ENCODE measurements at regions not wholly inside any gene's neighbourhood (a gene's known extent, or its start where the extent isn't known, plus 50 kb on each side); places are given as distances from the start of the nearest gene placed in this dataset.
"Not testable (repeated sequence)": the region's sequence is repeated elsewhere in the genome, so short reads cannot be mapped to it uniquely, and the experiment has no call there.

DNA sequence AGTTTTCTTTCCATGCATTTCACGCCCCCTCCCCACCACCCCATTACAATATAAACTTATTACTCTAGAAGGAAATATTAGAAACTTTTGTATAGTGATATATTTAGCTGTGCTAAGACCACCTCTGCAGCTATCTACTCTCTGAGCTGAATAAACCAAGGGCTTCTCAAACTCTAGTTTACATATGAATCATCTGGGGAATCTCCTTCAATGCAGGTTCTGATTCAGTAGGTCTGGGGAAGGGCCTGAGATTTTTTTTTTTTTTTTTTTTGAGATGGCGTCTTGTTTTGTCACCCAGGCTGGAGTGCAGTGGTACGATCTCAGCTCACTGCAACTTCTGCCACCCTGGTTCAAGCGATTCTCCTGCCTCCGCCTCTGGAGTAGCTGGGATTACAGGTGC, 67.6 kb upstream of the PRKG1 start:
- TF ChIP-seq, protein P1, sequence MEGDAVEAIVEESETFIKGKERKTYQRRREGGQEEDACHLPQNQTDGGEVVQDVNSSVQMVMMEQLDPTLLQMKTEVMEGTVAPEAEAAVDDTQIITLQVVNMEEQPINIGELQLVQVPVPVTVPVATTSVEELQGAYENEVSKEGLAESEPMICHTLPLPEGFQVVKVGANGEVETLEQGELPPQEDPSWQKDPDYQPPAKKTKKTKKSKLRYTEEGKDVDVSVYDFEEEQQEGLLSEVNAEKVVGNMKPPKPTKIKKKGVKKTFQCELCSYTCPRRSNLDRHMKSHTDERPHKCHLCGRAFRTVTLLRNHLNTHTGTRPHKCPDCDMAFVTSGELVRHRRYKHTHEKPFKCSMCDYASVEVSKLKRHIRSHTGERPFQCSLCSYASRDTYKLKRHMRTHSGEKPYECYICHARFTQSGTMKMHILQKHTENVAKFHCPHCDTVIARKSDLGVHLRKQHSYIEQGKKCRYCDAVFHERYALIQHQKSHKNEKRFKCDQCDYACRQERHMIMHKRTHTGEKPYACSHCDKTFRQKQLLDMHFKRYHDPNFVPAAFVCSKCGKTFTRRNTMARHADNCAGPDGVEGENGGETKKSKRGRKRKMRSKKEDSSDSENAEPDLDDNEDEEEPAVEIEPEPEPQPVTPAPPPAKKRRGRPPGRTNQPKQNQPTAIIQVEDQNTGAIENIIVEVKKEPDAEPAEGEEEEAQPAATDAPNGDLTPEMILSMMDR (IDR thresholded peaks at IDR 0.05; ENCODE audit: low read depth, low read length, missing control alignments): no peak
- H3K36me3 ChIP-seq (replicated peaks): no peaks in the 10 kb centered on the region
- no peaks in the 10 kb centered on the region for H3K27me3 ChIP-seq (replicated peaks)
- no peak overlapping the region for H3K4me3 ChIP-seq (ENCODE audit: low read depth, low read length)
- no peak for DNase-seq
- H3K27ac ChIP-seq: no peak overlapping the region
- in situ Hi-C loops (cut with HindIII; ENCODE audit: low pct_ligation_motif_present, low sequenced_read_pairs): no loop called here

DNA sequence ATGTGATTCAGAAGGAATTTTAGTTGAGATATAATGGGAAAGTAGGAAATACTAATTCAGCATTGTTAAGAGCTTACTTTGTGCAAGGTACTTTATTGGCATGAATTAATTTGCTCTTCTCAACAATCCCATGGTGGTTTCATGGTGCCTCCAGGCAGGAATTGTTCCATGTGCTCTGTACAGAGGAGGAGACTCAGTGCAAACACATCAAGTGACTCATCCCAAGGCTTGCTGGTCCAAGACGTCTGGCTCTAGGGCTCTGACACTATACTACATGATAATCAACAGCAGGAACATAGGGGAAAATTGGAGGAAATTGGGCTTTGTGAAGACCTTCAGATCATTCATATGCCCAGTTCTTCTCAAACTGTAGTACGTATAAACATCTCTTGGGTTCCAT, 66.5 kb upstream of the PRKG1 start:
- DNase-seq: peak; percentile 68

DNA sequence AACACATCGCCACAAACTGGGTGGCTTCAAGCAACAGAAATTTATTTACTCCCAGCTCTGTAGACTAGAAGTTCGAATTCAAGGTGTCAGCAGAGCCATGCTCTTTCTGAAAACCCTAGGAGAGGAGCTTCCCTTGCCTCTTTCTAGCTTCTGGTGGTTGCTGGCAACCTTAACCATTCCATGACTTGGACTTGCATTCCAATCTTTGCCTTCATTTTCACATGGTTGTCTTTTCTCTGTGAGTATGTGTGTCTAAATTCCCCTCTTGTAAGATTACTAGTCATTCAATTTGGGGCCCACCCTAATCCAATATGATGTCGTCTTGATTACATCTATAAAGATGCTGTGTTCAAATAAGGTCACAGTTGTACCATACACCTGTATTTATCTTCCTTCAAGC, 65.9 kb upstream of the PRKG1 start:
- Histone ChIP-seq H3K4me3 (ENCODE audit: low read depth, low read length) (no peak overlapping the region), H3K36me3 (replicated peaks) (no peaks in the 10 kb centered on the region), H3K27me3 (replicated peaks) (no peaks in the 10 kb centered on the region), H3K27ac (no peak overlapping the region)
- in situ Hi-C loops (cut with HindIII; ENCODE audit: low pct_ligation_motif_present, low sequenced_read_pairs): no loop called here
- no peak for DNase-seq
- TF ChIP-seq, protein P1 (IDR thresholded peaks at IDR 0.05; ENCODE audit: low read depth, low read length, missing control alignments): no peak

More for the DNA sequence above, 66.5 kb upstream of the PRKG1 start:
- H3K4me3 ChIP-seq (ENCODE audit: low read depth, low read length): no peak overlapping the region
- no peaks in the 10 kb centered on the region for H3K27me3 ChIP-seq (replicated peaks)
- in situ Hi-C loops (cut with HindIII; ENCODE audit: low pct_ligation_motif_present, low sequenced_read_pairs): no loop called here
- no peaks in the 10 kb centered on the region for H3K36me3 ChIP-seq (replicated peaks)
- H3K27ac ChIP-seq: no peak overlapping the region
- TF ChIP-seq, protein P1 (IDR thresholded peaks at IDR 0.05; ENCODE audit: low read depth, low read length, missing control alignments): no peak

DNA sequence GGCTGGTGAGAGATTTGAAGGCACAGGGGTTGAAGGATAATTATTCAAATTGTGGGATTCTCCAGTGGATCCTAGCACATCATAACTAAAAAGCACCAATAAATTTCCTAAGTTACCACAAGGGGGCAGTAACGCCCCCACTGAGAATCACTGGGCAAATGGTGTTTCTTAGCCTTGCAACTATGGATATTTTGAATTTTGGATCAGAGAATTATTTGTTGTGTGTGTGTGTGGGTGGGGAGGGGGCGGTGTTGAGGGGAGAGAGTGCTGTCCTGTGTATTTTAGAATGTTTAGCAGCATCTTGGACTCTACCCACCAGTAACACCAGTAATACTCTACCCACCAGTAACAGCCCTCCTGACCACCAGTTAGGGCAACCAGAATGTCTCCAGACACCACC, 63.3 kb upstream of the PRKG1 start:
- Histone ChIP-seq H3K27ac (no peak overlapping the region), H3K27me3 (replicated peaks) (no peaks in the 10 kb centered on the region), H3K36me3 (replicated peaks) (no peaks in the 10 kb centered on the region), H3K4me3 (ENCODE audit: low read depth, low read length) (no peak overlapping the region)
- TF ChIP-seq, protein P1 (IDR thresholded peaks at IDR 0.05; ENCODE audit: low read depth, low read length, missing control alignments): peak; percentile 79
- no peak for DNase-seq
- in situ Hi-C loops (cut with HindIII; ENCODE audit: low pct_ligation_motif_present, low sequenced_read_pairs): no loop called here

DNA sequence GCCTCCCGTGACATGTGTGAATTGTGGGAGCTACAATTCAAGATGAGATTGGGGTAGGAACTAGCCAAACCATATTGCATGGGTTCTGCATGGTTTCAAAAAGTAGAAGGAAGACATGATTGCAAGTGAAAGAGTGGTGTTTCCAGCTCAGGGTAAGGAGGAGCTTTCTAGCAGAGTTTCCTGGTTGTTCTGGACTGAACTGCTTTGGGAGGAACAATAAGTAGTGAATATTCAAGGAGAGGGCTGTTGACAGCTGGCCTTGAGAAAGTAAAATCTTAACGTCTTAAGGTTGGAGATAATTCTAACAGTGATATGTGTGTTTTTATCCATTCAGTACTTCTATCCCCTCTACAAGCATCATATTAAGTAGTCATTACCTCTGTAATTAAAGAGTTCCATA, 62.2 kb upstream of the PRKG1 start:
- Histone ChIP-seq H3K4me3 (ENCODE audit: low read depth, low read length) (no peak overlapping the region), H3K27me3 (replicated peaks) (no peaks in the 10 kb centered on the region), H3K36me3 (replicated peaks) (no peaks in the 10 kb centered on the region), H3K27ac (no peak overlapping the region)
- DNase-seq: no peak
- TF ChIP-seq, protein P1 (IDR thresholded peaks at IDR 0.05; ENCODE audit: low read depth, low read length, missing control alignments): no peak
- in situ Hi-C loops (cut with HindIII; ENCODE audit: low pct_ligation_motif_present, low sequenced_read_pairs): no loop called here

DNA sequence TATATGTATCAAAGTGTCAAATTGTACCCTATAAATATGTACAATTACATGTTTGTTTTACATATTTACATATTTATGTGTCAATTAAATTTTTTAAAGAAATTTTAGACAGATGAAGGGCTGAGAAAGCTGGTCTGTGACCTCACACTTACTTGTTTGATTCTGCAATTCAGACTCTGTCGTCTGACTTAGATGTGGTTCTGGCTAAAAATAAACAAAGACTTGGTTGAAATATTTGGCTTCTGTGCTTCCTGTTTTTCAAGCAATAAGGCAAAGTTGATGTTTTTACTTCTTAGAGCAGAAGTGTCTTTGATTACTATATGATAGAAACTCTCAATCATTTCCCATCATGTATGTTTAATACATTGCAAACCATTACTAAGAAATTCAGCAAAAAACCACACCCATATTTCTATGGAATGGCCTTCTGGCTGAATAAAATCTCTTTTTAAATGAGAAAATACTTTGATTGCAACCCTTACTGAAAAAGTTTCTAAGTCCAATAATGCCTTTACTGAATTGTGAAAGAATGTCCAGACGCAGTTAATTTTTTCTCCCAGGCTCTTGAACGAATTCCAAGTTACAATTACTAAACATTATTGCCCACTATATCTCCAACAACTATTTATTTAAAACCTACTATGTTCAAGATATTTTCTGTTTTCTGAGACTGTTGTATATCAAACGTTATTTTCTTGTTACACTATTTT, 59.5 kb upstream of the PRKG1 start:
- Histone ChIP-seq H3K27me3 (replicated peaks) (no peaks in the 10 kb centered on the region), H3K4me3 (ENCODE audit: low read depth, low read length) (no peak overlapping the region), H3K27ac (no peak overlapping the region), H3K36me3 (replicated peaks) (no peaks in the 10 kb centered on the region)
- TF ChIP-seq, protein P1 (IDR thresholded peaks at IDR 0.05; ENCODE audit: low read depth, low read length, missing control alignments): no peak
- DNase-seq: no peak
- in situ Hi-C loops (cut with HindIII; ENCODE audit: low pct_ligation_motif_present, low sequenced_read_pairs): no loop called here

DNA sequence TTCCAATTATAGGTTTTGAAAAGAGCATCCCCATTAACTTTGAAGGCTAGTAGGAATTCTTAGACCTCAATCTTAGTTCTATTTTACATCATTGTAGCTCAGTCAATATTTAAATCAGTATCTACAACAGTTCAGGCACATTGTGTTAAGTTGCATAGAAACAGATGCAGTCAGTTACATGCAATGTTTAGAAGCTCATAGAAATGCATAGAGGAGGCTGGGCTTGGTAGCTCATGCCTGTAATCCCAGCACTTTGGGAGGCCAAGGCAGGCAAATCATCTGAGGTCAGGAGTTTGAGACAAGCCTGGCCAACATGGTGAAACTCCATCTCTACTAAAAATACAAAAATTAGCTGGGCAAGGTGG, 58.9 kb upstream of the PRKG1 start:
- H3K36me3 ChIP-seq (replicated peaks); H3K4me3 ChIP-seq (ENCODE audit: low read depth, low read length); DNase-seq; H3K27ac ChIP-seq; in situ Hi-C loops (cut with HindIII; ENCODE audit: low pct_ligation_motif_present, low sequenced_read_pairs); H3K27me3 ChIP-seq (replicated peaks): not testable (repeated sequence)
